ENCODE measurements at regions not wholly inside any gene's neighbourhood (a gene's known extent, or its start where the extent isn't known, plus 50 kb on each side); places are given as distances from the start of the nearest gene placed in this dataset.
"Not testable (repeated sequence)": the region's sequence is repeated elsewhere in the genome, so short reads cannot be mapped to it uniquely, and the experiment has no call there.

- Histone ChIP-seq H3K4me1 (ENCODE audit: control insufficient read depth, insufficient read depth, low read length, poor library complexity, severe bottlenecking) (no peaks in the 10 kb centered on the region), H3K27ac (ENCODE audit: insufficient read depth, low read length, poor library complexity, severe bottlenecking) (no peak overlapping the region), H3K9me3 (ENCODE audit: control insufficient read depth in 2 of 2, low read length in 2 of 2) (peaks cover 3 to 20% of the 10 kb centered on the region in 2 experiments), H3K4me3 (ENCODE audit: low read depth, low read length) (no peak overlapping the region), H3K36me3 (ENCODE audit: control insufficient read depth, insufficient read depth, low read length) (no peaks in the 10 kb centered on the region), H3K27me3 (ENCODE audit: control insufficient read depth, insufficient read depth, low read length) (no peaks in the 10 kb centered on the region)
- no peaks in the 10 kb centered on the region for H3K27me3 Mint-ChIP-seq
- H3K27ac Mint-ChIP-seq, result no peak overlapping the region
- no peaks in the 10 kb centered on the region for H3K36me3 Mint-ChIP-seq
- H3K4me1 Mint-ChIP-seq, result no peaks in the 10 kb centered on the region
- ATAC-seq (ENCODE audit: low read depth in 2 of 2) (no peak), DNase-seq (no peak)
- H3K9me3 Mint-ChIP-seq, result peaks cover 5 to 32% (median 10%) of the 10 kb centered on the region in 7 donors
- no peak overlapping the region for H3K4me3 Mint-ChIP-seq
Measured at GRCh38 chr13:55937180-55937579, 1203.5 kb upstream of the PRR20A start.

GRCh38 chr13:55948175-55948574 is 1192.5 kb upstream of the PRR20A start:
- H3K27me3 Mint-ChIP-seq, result no peaks in the 10 kb centered on the region
- DNase-seq (no peak), ATAC-seq (ENCODE audit: low read depth in 2 of 2) (no peak)
- peaks cover 2 to 7% of the 10 kb centered on the region in 2 experiments for H3K9me3 ChIP-seq (ENCODE audit: control insufficient read depth in 2 of 2, low read length in 2 of 2)
- H3K4me3 Mint-ChIP-seq, result no peak overlapping the region
- H3K36me3 Mint-ChIP-seq, result no peaks in the 10 kb centered on the region
- no peaks in the 10 kb centered on the region for H3K4me1 Mint-ChIP-seq
- no peak overlapping the region for H3K27ac Mint-ChIP-seq
- no peak overlapping the region for H3K27ac ChIP-seq (ENCODE audit: insufficient read depth, low read length, poor library complexity, severe bottlenecking)
- peaks cover 4 to 30% (median 18%) of the 10 kb centered on the region in 7 donors for H3K9me3 Mint-ChIP-seq
- H3K4me3 ChIP-seq (ENCODE audit: low read depth, low read length), result no peak overlapping the region
- H3K27me3 ChIP-seq (ENCODE audit: control insufficient read depth, insufficient read depth, low read length), result no peaks in the 10 kb centered on the region
- no peaks in the 10 kb centered on the region for H3K36me3 ChIP-seq (ENCODE audit: control insufficient read depth, insufficient read depth, low read length)
- no peaks in the 10 kb centered on the region for H3K4me1 ChIP-seq (ENCODE audit: control insufficient read depth, insufficient read depth, low read length, poor library complexity, severe bottlenecking)

GRCh38 chr13:55963934-55964333 is 1176.8 kb upstream of the PRR20A start:
- no peaks in the 10 kb centered on the region for H3K4me1 Mint-ChIP-seq
- Histone ChIP-seq H3K27me3 (ENCODE audit: control insufficient read depth, insufficient read depth, low read length) (no peaks in the 10 kb centered on the region), H3K4me3 (ENCODE audit: low read depth, low read length) (no peak overlapping the region)

GRCh38 chr13:55967055-55967454 is 1173.7 kb upstream of the PRR20A start:
- ATAC-seq (ENCODE audit: low read depth in 2 of 2) (no peak), DNase-seq (no peak)
- no peaks in the 10 kb centered on the region for H3K36me3 ChIP-seq (ENCODE audit: control insufficient read depth, insufficient read depth, low read length)
- no peaks in the 10 kb centered on the region for H3K27me3 Mint-ChIP-seq
- no peak overlapping the region for H3K27ac ChIP-seq (ENCODE audit: insufficient read depth, low read length, poor library complexity, severe bottlenecking)
- no peaks in the 10 kb centered on the region for H3K4me1 Mint-ChIP-seq
- no peaks in the 10 kb centered on the region for H3K36me3 Mint-ChIP-seq
- peaks cover 0 to 24% of the 10 kb centered on the region in 2 experiments for H3K9me3 ChIP-seq (ENCODE audit: control insufficient read depth in 2 of 2, low read length in 2 of 2)
- no peak overlapping the region for H3K4me3 Mint-ChIP-seq
- no peak overlapping the region for H3K27ac Mint-ChIP-seq
- peaks cover 1 to 26% (median 6%) of the 10 kb centered on the region in 7 donors for H3K9me3 Mint-ChIP-seq
- no peaks in the 10 kb centered on the region for H3K4me1 ChIP-seq (ENCODE audit: control insufficient read depth, insufficient read depth, low read length, poor library complexity, severe bottlenecking)
- no peaks in the 10 kb centered on the region for H3K27me3 ChIP-seq (ENCODE audit: control insufficient read depth, insufficient read depth, low read length)
- no peak overlapping the region for H3K4me3 ChIP-seq (ENCODE audit: low read depth, low read length)

More at GRCh38 chr13:55963934-55964333, 1176.8 kb upstream of the PRR20A start:
- H3K27me3 Mint-ChIP-seq, result no peaks in the 10 kb centered on the region
- no peak overlapping the region for H3K4me3 Mint-ChIP-seq
- no peak for ATAC-seq (ENCODE audit: low read depth in 2 of 2)
- H3K9me3 ChIP-seq (ENCODE audit: control insufficient read depth in 2 of 2, low read length in 2 of 2), result peaks cover 0 to 20% of the 10 kb centered on the region in 2 experiments
- no peak overlapping the region for H3K27ac ChIP-seq (ENCODE audit: insufficient read depth, low read length, poor library complexity, severe bottlenecking)
- no peaks in the 10 kb centered on the region for H3K36me3 Mint-ChIP-seq
- H3K27ac Mint-ChIP-seq, result no peak overlapping the region
- no peak for DNase-seq
- peaks cover 0 to 29% (median 8%) of the 10 kb centered on the region in 7 donors for H3K9me3 Mint-ChIP-seq
- H3K4me1 ChIP-seq (ENCODE audit: control insufficient read depth, insufficient read depth, low read length, poor library complexity, severe bottlenecking), result no peaks in the 10 kb centered on the region
- H3K36me3 ChIP-seq (ENCODE audit: control insufficient read depth, insufficient read depth, low read length), result no peaks in the 10 kb centered on the region

- H3K27me3 ChIP-seq (ENCODE audit: control insufficient read depth, insufficient read depth, low read length), result no peaks in the 10 kb centered on the region
- no peaks in the 10 kb centered on the region for H3K27me3 Mint-ChIP-seq
- ATAC-seq (ENCODE audit: low read depth in 2 of 2) (peak in 1 of 2 donors; percentile 24), DNase-seq (no peak)
- H3K4me3 Mint-ChIP-seq, result no peak overlapping the region
- H3K9me3 Mint-ChIP-seq, result peaks cover 0 to 13% (median 4%) of the 10 kb centered on the region in 7 donors
- H3K27ac ChIP-seq (ENCODE audit: insufficient read depth, low read length, poor library complexity, severe bottlenecking), result no peak overlapping the region
- no peak overlapping the region for H3K4me3 ChIP-seq (ENCODE audit: low read depth, low read length)
- H3K4me1 ChIP-seq (ENCODE audit: control insufficient read depth, insufficient read depth, low read length, poor library complexity, severe bottlenecking), result no peaks in the 10 kb centered on the region
- no peaks in the 10 kb centered on the region for H3K36me3 ChIP-seq (ENCODE audit: control insufficient read depth, insufficient read depth, low read length)
- no peaks in the 10 kb centered on the region for H3K36me3 Mint-ChIP-seq
- no peaks in the 10 kb centered on the region for H3K4me1 Mint-ChIP-seq
- H3K9me3 ChIP-seq (ENCODE audit: control insufficient read depth in 2 of 2, low read length in 2 of 2), result peaks cover 0 to 9% of the 10 kb centered on the region in 2 experiments
- H3K27ac Mint-ChIP-seq, result no peak overlapping the region
Measured at GRCh38 chr13:55977436-55977835, 1163.3 kb upstream of the PRR20A start.

- no peaks in the 10 kb centered on the region for H3K36me3 Mint-ChIP-seq
- Histone ChIP-seq H3K36me3 (ENCODE audit: control insufficient read depth, insufficient read depth, low read length) (no peaks in the 10 kb centered on the region), H3K27ac (ENCODE audit: insufficient read depth, low read length, poor library complexity, severe bottlenecking) (no peak overlapping the region), H3K27me3 (ENCODE audit: control insufficient read depth, insufficient read depth, low read length) (no peaks in the 10 kb centered on the region), H3K4me1 (ENCODE audit: control insufficient read depth, insufficient read depth, low read length, poor library complexity, severe bottlenecking) (no peaks in the 10 kb centered on the region), H3K9me3 (ENCODE audit: control insufficient read depth in 2 of 2, low read length in 2 of 2) (peaks cover 0 to 5% of the 10 kb centered on the region in 2 experiments), H3K4me3 (ENCODE audit: low read depth, low read length) (no peak overlapping the region)
- H3K9me3 Mint-ChIP-seq, result peaks cover 0 to 8% (median 4%) of the 10 kb centered on the region in 7 donors
- H3K27me3 Mint-ChIP-seq, result no peaks in the 10 kb centered on the region
- H3K4me1 Mint-ChIP-seq, result no peaks in the 10 kb centered on the region
- no peak overlapping the region for H3K4me3 Mint-ChIP-seq
- DNase-seq (no peak), ATAC-seq (ENCODE audit: low read depth in 2 of 2) (no peak)
- H3K27ac Mint-ChIP-seq, result no peak overlapping the region
Measured at GRCh38 chr13:55981381-55981780, 1159.3 kb upstream of the PRR20A start.

GRCh38 chr13:55984026-55984425 is 1156.7 kb upstream of the PRR20A start:
- not testable (repeated sequence) for H3K4me1 Mint-ChIP-seq; H3K27me3 Mint-ChIP-seq; DNase-seq; H3K4me3 Mint-ChIP-seq; H3K27me3 ChIP-seq (ENCODE audit: control insufficient read depth, insufficient read depth, low read length); H3K36me3 ChIP-seq (ENCODE audit: control insufficient read depth, insufficient read depth, low read length); H3K4me3 ChIP-seq (ENCODE audit: low read depth, low read length); H3K27ac Mint-ChIP-seq; H3K27ac ChIP-seq (ENCODE audit: insufficient read depth, low read length, poor library complexity, severe bottlenecking); ATAC-seq (ENCODE audit: low read depth in 2 of 2); H3K9me3 ChIP-seq (ENCODE audit: control insufficient read depth in 2 of 2, low read length in 2 of 2); H3K4me1 ChIP-seq (ENCODE audit: control insufficient read depth, insufficient read depth, low read length, poor library complexity, severe bottlenecking); H3K36me3 Mint-ChIP-seq; H3K9me3 Mint-ChIP-seq

- Mint-ChIP-seq H3K27me3 (no peaks in the 10 kb centered on the region), H3K27ac (no peak overlapping the region), H3K9me3 (peaks cover 3 to 12% (median 6%) of the 10 kb centered on the region in 7 donors), H3K36me3 (no peaks in the 10 kb centered on the region), H3K4me3 (no peak overlapping the region), H3K4me1 (no peaks in the 10 kb centered on the region)
- no peaks in the 10 kb centered on the region for H3K36me3 ChIP-seq (ENCODE audit: control insufficient read depth, insufficient read depth, low read length)
- DNase-seq (no peak), ATAC-seq (ENCODE audit: low read depth in 2 of 2) (no peak)
- H3K4me3 ChIP-seq (ENCODE audit: low read depth, low read length), result no peak overlapping the region
- no peak overlapping the region for H3K27ac ChIP-seq (ENCODE audit: insufficient read depth, low read length, poor library complexity, severe bottlenecking)
- peaks cover 0 to 1% of the 10 kb centered on the region in 2 experiments for H3K9me3 ChIP-seq (ENCODE audit: control insufficient read depth in 2 of 2, low read length in 2 of 2)
- no peaks in the 10 kb centered on the region for H3K4me1 ChIP-seq (ENCODE audit: control insufficient read depth, insufficient read depth, low read length, poor library complexity, severe bottlenecking)
- no peaks in the 10 kb centered on the region for H3K27me3 ChIP-seq (ENCODE audit: control insufficient read depth, insufficient read depth, low read length)
Measured at GRCh38 chr13:55990631-55991030, 1150.1 kb upstream of the PRR20A start.
